PC-3 (cell line): ENCODE measurements at regions not wholly inside any gene's neighbourhood (a gene's known extent, or its start where the extent isn't known, plus 50 kb on each side); places are given as distances from the start of the nearest gene placed in this dataset.

Source experiments
- ATAC-seq: fragments of 200-7000 bp; cut with Tn5 transposase; 2 replicates; pipeline ENCODE4 v1.9.1; 2020; ENCODE audit warnings: mild to moderate bottlenecking, moderate library complexity
- BruUV-seq: library from RNA; stranded (reverse); fragments of 400-500 nt; replicated peaks from 2 replicates; lab custom pipeline; 2021; lab: Mats Ljungman, UMichigan
- CTCF ChIA-PET: fragments of 300-600 bp; sonication (Branson Sonifier 250); formaldehyde crosslinking; loops from one replicate; lab custom pipeline; 2022; ENCODE audit warnings: antibody characterized with exemption; lab: Charles Lee
- POLR2A ChIA-PET: fragments of 300-600 bp; sonication (Branson Sonifier 250); formaldehyde crosslinking; loops from one replicate; lab custom pipeline; 2022; ENCODE audit warnings: antibody characterized with exemption; ENCODE audit not compliant: unreplicated experiment; lab: Charles Lee
- DNase-seq: peaks from one replicate; pipeline ENCODE4 v3.0.0-alpha.2; 2015
- H2AFZ ChIP-seq: fragments of 300-600 bp; sonication (generic); 2 replicates; pipeline ENCODE4 v1.6.0; 2016; ENCODE audit warnings: antibody characterized with exemption, low read length
- H3F3A ChIP-seq: fragments of 300-600 bp; sonication (generic); one replicate; pipeline ENCODE4 v1.6.0; 2017; ENCODE audit warnings: antibody characterized with exemption, low read length, control low read depth, mild to moderate bottlenecking; ENCODE audit not compliant: unreplicated experiment
- H3K27ac ChIP-seq: fragments of 300-600 bp; sonication (generic); 2 replicates; pipeline ENCODE4 v1.5.1; 2016; ENCODE audit warnings: mild to moderate bottlenecking, low read length
- H3K27me3 ChIP-seq: fragments of 300-600 bp; sonication (generic); 2 replicates; pipeline ENCODE4 v1.6.1; 2016; ENCODE audit warnings: low read length, mixed read lengths
- H3K36me3 ChIP-seq: fragments of 300-600 bp; sonication (generic); 2 replicates; pipeline ENCODE4 v1.6.1; 2016; ENCODE audit warnings: low read depth, mixed run types, low read length, mixed read lengths
- H3K4me1 ChIP-seq: fragments of 300-600 bp; sonication (generic); 2 replicates; pipeline ENCODE4 v1.5.1; 2016; ENCODE audit warnings: low read length; ENCODE audit not compliant: insufficient read depth
- H3K4me2 ChIP-seq: fragments of 300-600 bp; sonication (generic); 2 replicates; pipeline ENCODE4 v1.6.0; 2016; ENCODE audit warnings: low read length
- H3K4me3 ChIP-seq: fragments of 300-600 bp; sonication (generic); 2 replicates; pipeline ENCODE4 v1.5.1; 2016; ENCODE audit warnings: mild to moderate bottlenecking, low read length, mixed read lengths
- H3K79me2 ChIP-seq: fragments of 300-600 bp; sonication (generic); 2 replicates; pipeline ENCODE4 v1.6.1; 2017; ENCODE audit warnings: low read length, mixed read lengths
- H3K9ac ChIP-seq: fragments of 300-600 bp; sonication (generic); 2 replicates; pipeline ENCODE4 v1.6.0; 2016; ENCODE audit warnings: mild to moderate bottlenecking, low read length
- H3K9me2 ChIP-seq: fragments of 300-600 bp; sonication (generic); replicated peaks from 2 replicates; pipeline ENCODE4 v1.6.1; 2016; ENCODE audit warnings: mixed run types, low read length, mixed read lengths
- H3K9me3 ChIP-seq: fragments of 300-600 bp; sonication (generic); 2 replicates; pipeline ENCODE4 v1.6.1; 2016; ENCODE audit warnings: low read length, mixed read lengths
- H4K20me1 ChIP-seq: fragments of 300-600 bp; sonication (generic); 2 replicates; pipeline ENCODE4 v1.6.1; 2016; ENCODE audit warnings: low read length, mixed read lengths
- EZH2 ChIP-seq: fragments of 300-600 bp; sonication (generic); IDR thresholded peaks from one replicate; pipeline ENCODE4 v1.6.1; 2017; ENCODE audit warnings: antibody characterized with exemption, mild to moderate bottlenecking, low read length; ENCODE audit not compliant: unreplicated experiment
- EZH2phosphoT487 ChIP-seq: fragments of 300-600 bp; sonication (generic); IDR thresholded peaks from 2 replicates; pipeline ENCODE4 v1.6.1; 2018; ENCODE audit warnings: mild to moderate bottlenecking, antibody characterized with exemption, low read length, borderline replicate concordance
- intact Hi-C: fragments of 100-400 bp; cut with micrococcal nuclease; formaldehyde crosslinking; loops from 2 replicates; pipeline ENCODE4 v1.9.0; 2023
- TF ChIP-seq, protein P1 (sequence below): fragments of 300-600 bp; sonication (generic); conservative IDR thresholded peaks from 2 replicates; pipeline ENCODE4 v1.5.1; 2017; ENCODE audit warnings: antibody characterized with exemption, low read depth, mild to moderate bottlenecking, low read length

DNA sequence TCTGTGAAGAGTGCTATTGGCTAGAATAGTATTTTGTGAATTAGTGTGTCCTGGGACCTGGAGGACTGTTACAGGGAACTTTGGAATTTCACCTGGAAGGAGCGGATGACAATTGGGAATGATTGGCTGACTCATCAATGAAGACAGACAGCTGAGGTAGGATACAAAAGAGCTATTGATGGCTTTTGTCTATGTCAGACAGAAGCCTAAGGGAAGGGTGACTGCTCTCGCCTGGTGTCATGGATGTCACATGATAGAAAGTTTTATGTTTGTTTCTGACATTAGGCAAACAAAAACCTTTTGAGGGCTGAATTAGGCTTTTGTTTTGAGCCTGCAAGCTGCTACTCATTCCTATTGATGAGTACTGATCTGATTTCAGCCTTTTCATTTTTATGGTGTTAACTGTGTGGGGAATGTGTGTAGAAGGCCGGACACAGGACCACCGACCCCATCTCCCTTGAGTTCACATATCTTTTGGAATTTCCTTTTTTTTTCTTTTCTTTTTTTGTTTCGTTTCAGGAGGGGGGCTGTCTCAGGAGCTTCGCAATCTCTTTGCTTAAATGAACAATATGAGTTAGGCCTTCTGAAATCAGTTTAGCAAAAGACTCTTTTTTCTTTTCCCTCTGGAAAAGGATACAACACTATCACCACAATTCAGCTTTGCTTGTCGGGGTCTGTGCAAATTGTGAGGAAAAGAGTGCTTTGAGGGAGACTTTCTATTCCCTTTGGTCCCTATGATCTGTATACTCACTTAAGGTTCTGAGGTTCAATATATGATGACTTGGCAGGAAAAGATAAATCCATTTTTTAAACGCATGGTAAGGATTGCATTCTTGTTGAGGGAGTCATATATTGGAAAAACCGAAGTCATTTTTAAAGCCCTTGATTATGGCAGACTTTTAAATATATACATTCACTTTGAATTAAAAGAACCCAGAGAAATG, 207.9 kb upstream of the FIGN start:
- DNase-seq: peak; percentile 5
- TF ChIP-seq EZH2 (no peak), EZH2phosphoT487 (no peak)
- TF ChIP-seq, protein P1, sequence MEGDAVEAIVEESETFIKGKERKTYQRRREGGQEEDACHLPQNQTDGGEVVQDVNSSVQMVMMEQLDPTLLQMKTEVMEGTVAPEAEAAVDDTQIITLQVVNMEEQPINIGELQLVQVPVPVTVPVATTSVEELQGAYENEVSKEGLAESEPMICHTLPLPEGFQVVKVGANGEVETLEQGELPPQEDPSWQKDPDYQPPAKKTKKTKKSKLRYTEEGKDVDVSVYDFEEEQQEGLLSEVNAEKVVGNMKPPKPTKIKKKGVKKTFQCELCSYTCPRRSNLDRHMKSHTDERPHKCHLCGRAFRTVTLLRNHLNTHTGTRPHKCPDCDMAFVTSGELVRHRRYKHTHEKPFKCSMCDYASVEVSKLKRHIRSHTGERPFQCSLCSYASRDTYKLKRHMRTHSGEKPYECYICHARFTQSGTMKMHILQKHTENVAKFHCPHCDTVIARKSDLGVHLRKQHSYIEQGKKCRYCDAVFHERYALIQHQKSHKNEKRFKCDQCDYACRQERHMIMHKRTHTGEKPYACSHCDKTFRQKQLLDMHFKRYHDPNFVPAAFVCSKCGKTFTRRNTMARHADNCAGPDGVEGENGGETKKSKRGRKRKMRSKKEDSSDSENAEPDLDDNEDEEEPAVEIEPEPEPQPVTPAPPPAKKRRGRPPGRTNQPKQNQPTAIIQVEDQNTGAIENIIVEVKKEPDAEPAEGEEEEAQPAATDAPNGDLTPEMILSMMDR: no peak
- Histone ChIP-seq H3K4me3 (no peak overlapping the region), H3K9ac (no peak overlapping the region), H3K27me3 (peaks cover 90% of the 10 kb centered on the region), H3K4me1 (no peaks in the 10 kb centered on the region), H3K4me2 (no peak overlapping the region), H3K9me2 (no peaks in the 10 kb centered on the region), H3K79me2 (no peaks in the 10 kb centered on the region), H2AFZ (no peak overlapping the region), H3K27ac (no peak overlapping the region), H3K9me3 (no peaks in the 10 kb centered on the region), H3K36me3 (no peaks in the 10 kb centered on the region), H3F3A (no peaks in the 10 kb centered on the region), H4K20me1 (no peaks in the 10 kb centered on the region)
- POLR2A ChIA-PET: no interaction called here
- BruUV-seq: no TSS peak
- CTCF ChIA-PET: no interaction called here
- intact Hi-C loops: no loop called here
- no peak for ATAC-seq

DNA sequence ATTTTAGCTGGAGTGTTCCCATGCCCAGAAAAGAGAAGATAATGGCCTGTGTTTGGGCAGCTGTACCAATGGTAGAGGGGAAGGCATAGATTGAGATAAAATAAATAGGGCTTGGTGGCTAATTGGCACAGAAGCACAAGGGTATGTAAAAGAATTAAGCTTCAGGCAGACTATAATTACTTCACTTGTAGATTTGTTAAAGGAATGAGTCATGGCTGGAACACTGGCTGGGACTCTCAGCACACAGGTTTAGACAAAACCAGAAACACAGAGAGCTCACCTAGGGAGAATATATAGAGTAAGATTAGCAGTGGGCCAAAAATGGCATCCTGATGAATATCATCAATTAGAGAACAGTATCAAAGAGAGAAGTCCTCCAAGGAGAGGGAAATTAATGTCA, 198.3 kb upstream of the FIGN start:
- Histone ChIP-seq H3F3A (no peaks in the 10 kb centered on the region), H3K27me3 (peaks cover 37% of the 10 kb centered on the region; the same call in 1 of the 2 replicates), H3K4me3 (no peak overlapping the region), H3K27ac (no peak overlapping the region), H2AFZ (no peak overlapping the region), H3K9me3 (no peaks in the 10 kb centered on the region), H3K4me1 (no peaks in the 10 kb centered on the region), H3K9me2 (no peaks in the 10 kb centered on the region), H4K20me1 (no peaks in the 10 kb centered on the region), H3K79me2 (no peaks in the 10 kb centered on the region), H3K4me2 (no peak overlapping the region), H3K36me3 (no peaks in the 10 kb centered on the region), H3K9ac (no peak overlapping the region)
- ChIA-PET CTCF (no interaction called here), POLR2A (no interaction called here)
- no TSS peak for BruUV-seq
- ATAC-seq (no peak), DNase-seq (no peak)
- intact Hi-C loops: loop anchor here (5.0 kb wide), 1 partner anchor 713 kb away; no protein-coding TSS in a partner anchor
- TF ChIP-seq EZH2phosphoT487 (no peak), EZH2 (no peak)
- TF ChIP-seq, protein P1: no peak
